Duodenal mucosa (tissue), 2 donors: ENCODE measurements at regions not wholly inside any gene's neighbourhood (a gene's known extent, or its start where the extent isn't known, plus 50 kb on each side); places are given as distances from the start of the nearest gene placed in this dataset.

Experiments used
- H3K27ac ChIP-seq: one replicate; pipeline ENCODE4 v1.7.0; 2013; ENCODE audit warnings: low read depth, low read length
- H3K27me3 ChIP-seq, 2 donors: one replicate each; pipeline ENCODE4 v1.7.0; 2013; ENCODE audit warnings: low read length in 2 of 2, control low read depth in 1 of 2; ENCODE audit not compliant: insufficient read depth in 2 of 2, control insufficient read depth in 1 of 2
- H3K36me3 ChIP-seq, 2 donors: one replicate each; pipeline ENCODE4 v1.7.0; 2013; ENCODE audit warnings: low read length in 2 of 2, control low read depth in 1 of 2; ENCODE audit not compliant: insufficient read depth in 2 of 2, control insufficient read depth in 1 of 2
- H3K4me1 ChIP-seq, 2 donors: one replicate each; pipeline ENCODE4 v1.7.0; 2013; ENCODE audit warnings: low read length in 2 of 2, control low read depth in 1 of 2; ENCODE audit not compliant: insufficient read depth in 2 of 2, control insufficient read depth in 1 of 2
- H3K4me3 ChIP-seq, 2 donors: one replicate each; pipeline ENCODE4 v1.7.0; 2013; ENCODE audit warnings: low read length in 2 of 2, low read depth in 1 of 2
- H3K9ac ChIP-seq, 2 donors: one replicate each; pipeline ENCODE4 v1.7.0; 2013; ENCODE audit warnings: low read length in 2 of 2, low read depth in 1 of 2
- H3K9me3 ChIP-seq, 2 donors: one replicate each; pipeline ENCODE4 v1.7.0; 2013; ENCODE audit warnings: low read length in 2 of 2, control low read depth in 1 of 2; ENCODE audit not compliant: control insufficient read depth in 1 of 2

- H3K9ac ChIP-seq = no peak overlapping the region
- no peaks in the 10 kb centered on the region for H3K36me3 ChIP-seq
- no peaks in the 10 kb centered on the region for H3K27me3 ChIP-seq
- H3K4me1 ChIP-seq = no peaks in the 10 kb centered on the region
- no peak overlapping the region for H3K4me3 ChIP-seq
- peaks cover 5 to 22% of the 10 kb centered on the region in 2 donors for H3K9me3 ChIP-seq
- no peak overlapping the region for H3K27ac ChIP-seq
These were observed 1059.6 kb downstream of the TECRL start for GRCh38 chr4:63349674-63350025.

DNA sequence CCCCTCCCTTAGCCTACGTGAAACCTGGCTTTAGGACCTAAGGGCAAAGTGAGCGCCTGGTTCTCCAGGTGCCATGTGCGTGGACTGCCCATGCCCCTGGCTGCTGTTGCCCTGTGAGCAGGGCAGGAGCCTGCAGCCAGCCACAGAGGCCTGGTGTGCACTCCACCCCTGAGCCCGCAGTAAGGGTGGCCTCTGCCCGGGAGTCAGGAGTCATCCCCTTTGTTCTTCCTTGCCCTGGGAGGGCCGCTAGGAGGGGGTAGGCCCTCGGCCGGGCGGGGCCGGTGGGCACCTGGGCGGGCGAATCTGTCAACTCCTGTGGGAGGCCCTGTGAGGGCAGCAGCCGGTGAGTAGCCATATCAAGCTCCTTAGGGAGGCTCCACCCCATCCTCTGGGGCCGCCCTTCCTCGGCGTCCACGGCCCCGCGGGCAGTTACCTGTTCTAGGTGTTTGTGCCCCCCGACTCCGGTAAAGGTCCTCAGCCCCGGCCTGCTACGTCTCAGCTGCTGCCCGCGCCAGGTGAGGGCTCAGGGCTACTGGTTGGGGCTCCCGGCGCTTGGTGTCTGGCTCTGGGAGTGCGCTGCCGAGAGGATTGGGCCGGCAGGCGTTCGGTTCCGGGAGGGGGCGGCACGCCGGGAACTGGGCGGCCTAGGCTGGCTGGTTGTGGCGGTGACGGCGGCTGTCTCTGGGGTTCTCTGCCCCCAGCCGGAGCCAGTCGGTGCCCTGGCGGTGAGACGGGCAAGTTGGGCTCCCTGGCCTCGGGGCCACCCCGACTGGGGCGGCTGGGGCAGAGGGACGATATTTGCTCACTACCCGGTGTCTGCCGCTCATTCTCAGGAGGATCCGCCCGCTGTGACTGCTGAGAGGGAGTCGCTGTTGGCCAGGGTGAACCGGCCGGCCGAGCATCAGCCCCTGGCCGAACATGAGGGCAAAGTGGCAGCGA is 1060.2 kb downstream of the TECRL start:
- Histone ChIP-seq H3K27ac (no peak overlapping the region), H3K4me3 (no peak overlapping the region), H3K9ac (no peak overlapping the region), H3K36me3 (no peaks in the 10 kb centered on the region), H3K9me3 (peaks cover 5 to 26% of the 10 kb centered on the region in 2 donors), H3K4me1 (no peaks in the 10 kb centered on the region), H3K27me3 (no peaks in the 10 kb centered on the region)

DNA sequence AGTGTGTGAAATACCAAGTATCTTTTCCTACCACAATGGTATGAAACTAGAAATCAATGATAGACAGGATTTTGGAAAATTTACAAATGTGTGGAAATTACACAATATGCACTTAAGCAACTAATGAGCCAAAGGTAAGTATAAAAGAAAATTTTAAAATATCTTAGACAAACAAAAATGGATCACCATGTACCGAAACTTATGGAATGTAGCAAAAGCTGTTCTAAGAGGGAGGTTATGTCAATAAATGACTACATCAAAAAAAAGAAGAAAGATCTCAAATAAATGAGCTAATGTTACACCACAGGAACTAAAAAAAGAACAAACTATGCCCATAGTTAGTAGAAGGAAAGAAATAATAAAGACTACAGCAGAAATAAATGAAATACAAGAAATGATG is 1084.1 kb downstream of the TECRL start:
- Histone ChIP-seq H3K27me3 (no peaks in the 10 kb centered on the region), H3K36me3 (no peaks in the 10 kb centered on the region), H3K27ac (no peak overlapping the region), H3K4me1 (no peaks in the 10 kb centered on the region), H3K4me3 (no peak overlapping the region), H3K9ac (no peak overlapping the region), H3K9me3 (peaks cover 3 to 17% of the 10 kb centered on the region in 2 donors)

DNA sequence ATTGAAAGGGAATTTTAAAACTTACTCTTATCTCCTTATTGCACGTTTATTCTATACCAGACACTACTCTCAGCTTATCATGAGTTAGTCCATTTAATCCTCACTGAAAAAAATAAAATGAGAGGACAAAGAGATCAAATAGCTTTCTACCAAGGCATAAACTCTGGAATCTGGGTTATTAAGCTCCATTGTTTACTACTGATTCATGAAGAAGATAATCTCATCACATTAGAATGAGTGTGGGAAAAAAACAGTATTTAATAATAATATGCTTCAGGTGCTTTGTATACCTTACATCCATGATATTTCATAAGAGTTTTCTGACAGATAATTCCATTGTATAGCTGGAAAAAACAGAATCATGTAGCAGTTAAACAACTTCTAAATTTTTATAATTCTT is 1092.6 kb downstream of the TECRL start:
- Histone ChIP-seq H3K27ac (no peak overlapping the region), H3K4me3 (no peak overlapping the region), H3K9me3 (no peaks in the 10 kb centered on the region), H3K4me1 (no peaks in the 10 kb centered on the region), H3K27me3 (no peaks in the 10 kb centered on the region), H3K9ac (no peak overlapping the region), H3K36me3 (no peaks in the 10 kb centered on the region)

DNA sequence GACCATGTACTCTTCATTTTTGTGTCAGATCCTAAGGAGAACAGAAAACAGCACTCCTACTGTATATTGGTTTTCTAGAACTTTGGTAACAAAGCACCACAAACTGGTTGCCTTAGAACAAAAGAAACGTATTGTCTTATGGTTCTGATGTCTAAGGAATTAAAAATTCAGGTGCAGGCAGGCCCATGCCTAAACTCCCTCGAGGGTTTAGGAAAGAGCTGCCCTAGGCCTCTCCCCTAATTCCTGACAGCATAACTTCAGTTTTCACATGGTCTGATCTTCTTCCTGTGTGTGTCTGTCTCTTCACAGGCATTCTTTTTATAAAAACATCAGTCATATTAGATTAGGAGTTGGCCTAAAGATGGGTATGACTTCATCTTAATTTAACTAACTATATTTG is 1093.6 kb downstream of the TECRL start:
- Histone ChIP-seq H3K36me3 (no peaks in the 10 kb centered on the region), H3K27me3 (no peaks in the 10 kb centered on the region), H3K9ac (no peak overlapping the region), H3K4me1 (no peaks in the 10 kb centered on the region), H3K4me3 (no peak overlapping the region), H3K27ac (no peak overlapping the region), H3K9me3 (no peaks in the 10 kb centered on the region)

DNA sequence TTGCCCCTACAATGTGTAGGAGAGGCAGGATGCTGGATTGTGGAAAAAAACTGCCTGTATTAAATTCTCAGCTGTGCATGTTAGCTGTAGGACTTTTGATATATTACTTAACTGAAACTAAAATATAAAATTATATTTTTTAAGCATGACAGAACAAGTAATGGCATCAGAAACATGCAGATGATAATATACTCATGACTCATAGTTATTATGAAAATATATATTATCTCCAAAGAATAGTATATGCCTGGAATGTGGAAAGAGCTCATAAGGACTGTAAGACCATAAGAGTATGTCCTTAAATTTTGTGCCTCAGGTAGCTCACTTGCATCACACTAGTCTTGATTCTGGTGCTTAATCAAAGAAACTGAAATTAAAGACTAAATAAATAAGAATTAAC is 1100.6 kb downstream of the TECRL start:
- Histone ChIP-seq H3K4me1 (no peaks in the 10 kb centered on the region), H3K27me3 (no peaks in the 10 kb centered on the region), H3K4me3 (no peak overlapping the region), H3K9me3 (peaks cover 0 to 5% of the 10 kb centered on the region in 2 donors), H3K27ac (no peak overlapping the region), H3K36me3 (no peaks in the 10 kb centered on the region), H3K9ac (no peak overlapping the region)

GRCh38 chr4:63302792-63303191 is 1106.5 kb downstream of the TECRL start:
- H3K36me3 ChIP-seq = no peaks in the 10 kb centered on the region
- H3K4me3 ChIP-seq = no peak overlapping the region
- no peaks in the 10 kb centered on the region for H3K27me3 ChIP-seq

DNA sequence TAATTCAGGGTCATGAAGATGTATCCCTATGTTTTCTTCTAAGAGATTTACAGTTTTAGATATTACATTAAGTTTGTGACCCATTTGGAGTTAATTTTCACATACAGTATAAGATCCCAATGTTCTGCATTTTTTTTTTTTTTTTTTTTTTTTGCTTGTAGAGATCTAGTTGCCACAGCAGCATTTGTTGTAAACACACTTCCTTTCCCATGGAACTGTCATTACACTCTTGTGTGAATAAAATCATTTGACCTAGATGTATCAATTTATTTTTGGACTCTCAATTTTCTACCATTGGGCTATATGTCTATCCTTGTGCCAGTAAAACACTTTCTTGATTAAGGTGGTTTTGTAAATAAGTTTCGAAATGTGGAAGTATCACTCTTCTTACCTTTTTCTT is 1107.2 kb downstream of the TECRL start:
- H3K27me3 ChIP-seq = no peaks in the 10 kb centered on the region
- H3K4me3 ChIP-seq = no peak overlapping the region
- H3K36me3 ChIP-seq = no peaks in the 10 kb centered on the region
- no peaks in the 10 kb centered on the region for H3K4me1 ChIP-seq
- no peak overlapping the region for H3K27ac ChIP-seq
- H3K9me3 ChIP-seq = peaks cover 2 to 5% of the 10 kb centered on the region in 2 donors
- no peak overlapping the region for H3K9ac ChIP-seq

More at GRCh38 chr4:63302792-63303191, 1106.5 kb downstream of the TECRL start:
- Histone ChIP-seq H3K9me3 (peaks cover 2 to 5% of the 10 kb centered on the region in 2 donors), H3K27ac (no peak overlapping the region), H3K4me1 (no peaks in the 10 kb centered on the region), H3K9ac (no peak overlapping the region)

DNA sequence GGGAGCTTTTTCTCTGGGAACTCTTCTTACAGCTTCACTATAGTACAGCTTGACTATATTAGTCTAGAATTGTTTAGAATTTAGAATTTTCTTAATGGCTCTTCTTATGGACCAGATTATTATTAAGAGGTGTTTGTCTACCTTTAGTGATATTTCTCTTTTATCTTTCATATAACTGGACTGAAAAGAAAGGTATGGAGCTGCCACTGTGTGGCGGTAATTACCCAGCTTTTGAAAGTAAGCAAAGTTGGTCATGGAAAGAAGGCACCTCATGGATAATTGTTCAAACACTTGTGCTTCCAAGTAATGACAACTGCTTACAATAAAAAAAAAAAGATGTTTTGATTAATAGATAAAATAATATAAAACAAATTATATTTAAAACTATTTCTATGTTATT is 1112.5 kb downstream of the TECRL start:
- no peak overlapping the region for H3K27ac ChIP-seq

GRCh38 chr4:63275491-63275890 is 1133.8 kb downstream of the TECRL start:
- Histone ChIP-seq H3K9me3 (peaks cover 6 to 7% of the 10 kb centered on the region in 2 donors), H3K9ac (no peak overlapping the region), H3K27ac (no peak overlapping the region), H3K4me3 (no peak overlapping the region), H3K27me3 (no peaks in the 10 kb centered on the region), H3K4me1 (no peaks in the 10 kb centered on the region), H3K36me3 (no peaks in the 10 kb centered on the region)

More for the DNA sequence above, 1112.5 kb downstream of the TECRL start:
- H3K9ac ChIP-seq = no peak overlapping the region
- H3K36me3 ChIP-seq = no peaks in the 10 kb centered on the region
- no peaks in the 10 kb centered on the region for H3K4me1 ChIP-seq
- H3K27me3 ChIP-seq = no peaks in the 10 kb centered on the region
- H3K4me3 ChIP-seq = no peak overlapping the region
- H3K9me3 ChIP-seq = peaks cover 0 to 2% of the 10 kb centered on the region in 2 donors
